H9 (cell line): ENCODE measurements at regions not wholly inside any gene's neighbourhood (a gene's known extent, or its start where the extent isn't known, plus 50 kb on each side); places are given as distances from the start of the nearest gene placed in this dataset.

ENCODE experiments used
- DNase-seq: peaks from one replicate; pipeline ENCODE4 v3.0.0-alpha.2; 2017
- H2AFZ ChIP-seq: one replicate; pipeline ENCODE4 v1.6.1; 2013; ENCODE audit warnings: mild to moderate bottlenecking, low read length, control low read depth, moderate library complexity
- H2AK5ac ChIP-seq: 2 replicates; pipeline ENCODE4 v1.6.1; 2013; ENCODE audit warnings: low read length, control low read depth, mixed read lengths; ENCODE audit not compliant: insufficient read length
- H2BK120ac ChIP-seq: one replicate; pipeline ENCODE4 v1.6.1; 2013; ENCODE audit warnings: low read depth, mild to moderate bottlenecking, low read length, control low read depth, inconsistent platforms; ENCODE audit not compliant: poor library complexity, severe bottlenecking
- H2BK12ac ChIP-seq: 2 replicates; pipeline ENCODE4 v1.6.1; 2013; ENCODE audit warnings: low read length, control low read depth, mixed read lengths, low read depth; ENCODE audit not compliant: insufficient read length
- H2BK15ac ChIP-seq: 2 replicates; pipeline ENCODE4 v1.6.1; 2013; ENCODE audit warnings: low read depth, low read length, control low read depth
- H2BK20ac ChIP-seq: one replicate; pipeline ENCODE4 v1.6.1; 2013; ENCODE audit warnings: low read depth, mild to moderate bottlenecking, low read length, control low read depth, inconsistent platforms; ENCODE audit not compliant: poor library complexity, severe bottlenecking
- H2BK5ac ChIP-seq: 2 replicates; pipeline ENCODE4 v1.6.1; 2013; ENCODE audit warnings: low read length, control low read depth, mixed read lengths; ENCODE audit not compliant: insufficient read length
- H3K14ac ChIP-seq: 2 replicates; pipeline ENCODE4 v1.6.1; 2013; ENCODE audit warnings: low read length, control low read depth; ENCODE audit not compliant: insufficient read depth
- H3K18ac ChIP-seq: 2 replicates; pipeline ENCODE4 v1.6.1; 2013; ENCODE audit warnings: low read depth, mild to moderate bottlenecking, mixed read lengths, low read length, control low read depth; ENCODE audit not compliant: insufficient read length
- H3K23ac ChIP-seq: 2 replicates; pipeline ENCODE4 v1.6.1; 2013; ENCODE audit warnings: low read length, control low read depth, mixed read lengths, low read depth; ENCODE audit not compliant: insufficient read length
- H3K23me2 ChIP-seq: 2 replicates; pipeline ENCODE4 v1.6.1; 2013; ENCODE audit warnings: low read depth, mild to moderate bottlenecking, mixed read lengths, low read length, control low read depth; ENCODE audit not compliant: insufficient read length, poor library complexity, severe bottlenecking
- H3K27ac ChIP-seq: 2 replicates; pipeline ENCODE4 v1.5.1; 2013; ENCODE audit warnings: low read length, control low read depth, mixed read lengths, low read depth; ENCODE audit not compliant: insufficient read length
- H3K27me3 ChIP-seq: 2 replicates; pipeline ENCODE4 v1.6.1; 2013; ENCODE audit warnings: low read length, control low read depth, inconsistent platforms; ENCODE audit not compliant: insufficient read depth
- H3K4ac ChIP-seq: 2 replicates; pipeline ENCODE4 v1.6.1; 2013; ENCODE audit warnings: low read depth, mild to moderate bottlenecking, control low read depth, inconsistent platforms, low read length, moderate library complexity
- H3K4me1 ChIP-seq: 2 replicates; pipeline ENCODE4 v1.6.1; 2013; ENCODE audit warnings: low read length, control low read depth, inconsistent platforms; ENCODE audit not compliant: insufficient read depth
- H3K4me2 ChIP-seq: 2 replicates; pipeline ENCODE4 v1.6.1; 2013; ENCODE audit warnings: low read length, control low read depth, mixed read lengths; ENCODE audit not compliant: insufficient read length, insufficient read depth
- H3K56ac ChIP-seq: 2 replicates; pipeline ENCODE4 v1.6.1; 2013; ENCODE audit warnings: low read depth, mild to moderate bottlenecking, mixed read lengths, low read length, control low read depth; ENCODE audit not compliant: insufficient read length
- H3K79me1 ChIP-seq: 2 replicates; pipeline ENCODE4 v1.6.1; 2013; ENCODE audit warnings: low read depth, mild to moderate bottlenecking, moderate library complexity, low read length, control low read depth, inconsistent platforms; ENCODE audit not compliant: insufficient read depth, poor library complexity, severe bottlenecking
- H3K79me2 ChIP-seq: 2 replicates; pipeline ENCODE4 v1.6.1; 2013; ENCODE audit warnings: low read length, control low read depth, inconsistent platforms; ENCODE audit not compliant: insufficient read depth
- H3K9ac ChIP-seq: 2 replicates; pipeline ENCODE4 v1.6.1; 2013; ENCODE audit warnings: low read length, control low read depth, mixed read lengths; ENCODE audit not compliant: insufficient read length; ENCODE audit errors: extremely low read depth
- H3K9me3 ChIP-seq: one replicate; pipeline ENCODE4 v1.6.1; 2013; ENCODE audit warnings: low read depth, low read length, inconsistent platforms; ENCODE audit not compliant: control insufficient read depth
- H3T11ph ChIP-seq: one replicate; pipeline ENCODE4 v1.6.1; 2013; ENCODE audit warnings: mild to moderate bottlenecking, low read length, control low read depth, inconsistent platforms
- H4K20me1 ChIP-seq: one replicate; pipeline ENCODE4 v1.6.1; 2013; ENCODE audit not compliant: control insufficient read depth, insufficient read length, insufficient read depth
- H4K5ac ChIP-seq: 2 replicates; pipeline ENCODE4 v1.6.1; 2013; ENCODE audit warnings: low read depth, mild to moderate bottlenecking, mixed read lengths, low read length, control low read depth; ENCODE audit not compliant: insufficient read length
- H4K8ac ChIP-seq: replicated peaks from 2 replicates; pipeline ENCODE4 v1.6.1; 2013; ENCODE audit warnings: low read length, control low read depth, mixed read lengths, low read depth; ENCODE audit not compliant: insufficient read length
- H4K91ac ChIP-seq: 2 replicates; pipeline ENCODE4 v1.6.1; 2013; ENCODE audit warnings: low read depth, mild to moderate bottlenecking, moderate library complexity, mixed read lengths, low read length, control low read depth; ENCODE audit not compliant: insufficient read length
- H3K27ac Mint-ChIP-seq, 3 experiments: 2 replicates in 2 of 3; 3 replicates in 1 of 3; pipeline ENCODE4 v1.8.0; 2020 to 2021; ENCODE audit warnings: mixed read lengths in 3 of 3, mild to moderate bottlenecking in 1 of 3, moderate library complexity in 1 of 3
- H3K27me3 Mint-ChIP-seq: 2 replicates; pipeline ENCODE4 v1.8.0; 2021; ENCODE audit warnings: low read depth, mild to moderate bottlenecking, moderate library complexity, mixed read lengths
- H3K36me3 Mint-ChIP-seq, 3 experiments: 2 replicates in 2 of 3; 3 replicates in 1 of 3; pipeline ENCODE4 v1.8.0; 2020 to 2021; ENCODE audit warnings: low read depth in 3 of 3, mixed read lengths in 3 of 3; ENCODE audit not compliant: insufficient read depth in 1 of 3
- H3K4me1 Mint-ChIP-seq, 2 experiments: 2 replicates each; pipeline ENCODE4 v1.8.0; 2020; ENCODE audit warnings: mixed read lengths in 2 of 2
- H3K4me3 Mint-ChIP-seq, 2 experiments: 2 replicates in 1 of 2; 3 replicates in 1 of 2; pipeline ENCODE4 v1.8.0; 2020 to 2021; ENCODE audit warnings: mild to moderate bottlenecking in 2 of 2, mixed read lengths in 2 of 2, moderate library complexity in 1 of 2
- H3K9me3 Mint-ChIP-seq, 2 experiments: 2 replicates in 1 of 2; 3 replicates in 1 of 2; pipeline ENCODE4 v1.8.0; 2020; ENCODE audit warnings: mild to moderate bottlenecking in 2 of 2, mixed read lengths in 2 of 2, moderate library complexity in 1 of 2
- CTCF ChIP-seq: fragments of 200-600 bp; sonication (generic); conservative IDR thresholded peaks from 3 replicates; pipeline ENCODE4 v1.8.0; 2021; ENCODE audit warnings: antibody characterized with exemption, mild to moderate bottlenecking
- WGBS: extraction: QIAGEN DNeasy Blood & Tissue Kit; methylation state at CpG from one replicate; pipeline ENCODE4 v1.1.7; 2013; ENCODE audit warnings: missing lambda C conversion rate, low lambda C conversion rate, mixed read lengths; ENCODE audit not compliant: insufficient read length; ENCODE audit errors: extremely low coverage; 5-methylcytosine and 5-hydroxymethylcytosine counted together

- Histone ChIP-seq H4K8ac (no peak overlapping the region), H3K9ac (no peak overlapping the region), H4K20me1 (no peaks in the 10 kb centered on the region), H4K91ac (no peak overlapping the region), H3K27ac (no peak overlapping the region), H2AFZ (no peak overlapping the region), H2BK5ac (no peak overlapping the region), H2BK20ac (no peak overlapping the region), H2AK5ac (no peak overlapping the region), H3K18ac (no peak overlapping the region), H2BK12ac (no peak overlapping the region), H3K23ac (no peak overlapping the region), H3K9me3 (no peaks in the 10 kb centered on the region), H3K4me2 (no peak overlapping the region), H3K27me3 (no peaks in the 10 kb centered on the region), H2BK120ac (no peak overlapping the region), H3K79me1 (no peaks in the 10 kb centered on the region), H3K56ac (no peak overlapping the region), H3K79me2 (no peaks in the 10 kb centered on the region), H3K14ac (no peak overlapping the region), H3K4ac (no peak overlapping the region), H4K5ac (no peak overlapping the region), H2BK15ac (no peak overlapping the region), H3K4me1 (peaks cover 3% of the 10 kb centered on the region; the same call in 1 of the 2 replicates), H3K23me2 (no peaks in the 10 kb centered on the region), H3T11ph (no peak overlapping the region)
- no CpG with 5 or more reads among the region's 3 CpGs for WGBS
- Mint-ChIP-seq H3K27ac (no peak overlapping the region), H3K4me3 (no peak overlapping the region), H3K27me3 (no peaks in the 10 kb centered on the region), H3K4me1 (peaks cover 5 to 7% of the 10 kb centered on the region in 2 experiments; a peak in 2 of 4 replicates), H3K36me3 (peaks cover 0 to 8% (median 1%) of the 10 kb centered on the region in 3 experiments; a peak in 2 of 7 replicates), H3K9me3 (peaks cover 0 to 7% of the 10 kb centered on the region in 2 experiments; a peak in 2 of 5 replicates)
- no peak for TF ChIP-seq CTCF
- DNase-seq = no peak
These were observed 144.0 kb downstream of the HS3ST3B1 start for GRCh38 chr17:14444915-14445314.
